Immature natural killer cell (primary cell): ENCODE measurements at regions not wholly inside any gene's neighbourhood (a gene's known extent, or its start where the extent isn't known, plus 50 kb on each side); places are given as distances from the start of the nearest gene placed in this dataset.
"Not testable (repeated sequence)": the region's sequence is repeated elsewhere in the genome, so short reads cannot be mapped to it uniquely, and the experiment has no call there.

ENCODE experiments used
- DNase-seq, 3 donors: peaks; one replicate each; pipeline ENCODE4 v3.0.0; 2022; ENCODE audit warnings: mixed read lengths in 1 of 3
- H3K27ac Mint-ChIP-seq, 6 donors: one replicate each; pipeline ENCODE4 v1.8.0; 2020; ENCODE audit warnings: mixed read lengths in 6 of 6, mild to moderate bottlenecking in 5 of 6, inconsistent platforms in 4 of 6, moderate library complexity in 3 of 6
- H3K27me3 Mint-ChIP-seq, 3 donors: one replicate each; pipeline ENCODE4 v1.8.0; 2020 to 2021; ENCODE audit warnings: low read depth in 3 of 3, mild to moderate bottlenecking in 3 of 3, mixed read lengths in 3 of 3, moderate library complexity in 3 of 3, inconsistent platforms in 1 of 3
- H3K36me3 Mint-ChIP-seq, 3 donors: one replicate each; pipeline ENCODE4 v1.8.0; 2020; ENCODE audit warnings: mixed read lengths in 3 of 3, inconsistent platforms in 2 of 3, mild to moderate bottlenecking in 2 of 3
- H3K4me1 Mint-ChIP-seq, 2 donors: one replicate each; pipeline ENCODE4 v1.8.0; 2020; ENCODE audit warnings: inconsistent platforms in 2 of 2, mild to moderate bottlenecking in 2 of 2, mixed read lengths in 2 of 2, moderate library complexity in 1 of 2
- H3K4me3 Mint-ChIP-seq, 5 donors: one replicate each; pipeline ENCODE4 v1.8.0; 2020; ENCODE audit warnings: mild to moderate bottlenecking in 5 of 5, mixed read lengths in 5 of 5, inconsistent platforms in 3 of 5, moderate library complexity in 3 of 5
- H3K9me3 Mint-ChIP-seq, 6 donors: one replicate each; pipeline ENCODE4 v1.8.0; 2020; ENCODE audit warnings: mild to moderate bottlenecking in 6 of 6, mixed read lengths in 6 of 6, inconsistent platforms in 4 of 6, moderate library complexity in 3 of 6

- H3K36me3 Mint-ChIP-seq = peaks cover 0 to 4% (median 3%) of the 10 kb centered on the region in 3 donors
- H3K4me1 Mint-ChIP-seq = no peaks in the 10 kb centered on the region
- no peaks in the 10 kb centered on the region for H3K27me3 Mint-ChIP-seq
- H3K9me3 Mint-ChIP-seq = peaks cover 11 to 40% (median 20%) of the 10 kb centered on the region in 6 donors
- H3K4me3 Mint-ChIP-seq = no peak overlapping the region
- no peak for DNase-seq
- no peak overlapping the region for H3K27ac Mint-ChIP-seq
Measured at GRCh38 chr3:175948041-175948440, 1088.9 kb downstream of the NAALADL2 start.

GRCh38 chr3:175941352-175941751, 1082.2 kb downstream of the NAALADL2 start:
- Mint-ChIP-seq H3K4me3 (no peak overlapping the region), H3K27me3 (no peaks in the 10 kb centered on the region), H3K9me3 (peaks cover 15 to 65% (median 31%) of the 10 kb centered on the region in 6 donors), H3K36me3 (peaks cover 0 to 12% (median under 1%) of the 10 kb centered on the region in 3 donors), H3K4me1 (no peaks in the 10 kb centered on the region), H3K27ac (no peak overlapping the region)
- DNase-seq = no peak

DNA sequence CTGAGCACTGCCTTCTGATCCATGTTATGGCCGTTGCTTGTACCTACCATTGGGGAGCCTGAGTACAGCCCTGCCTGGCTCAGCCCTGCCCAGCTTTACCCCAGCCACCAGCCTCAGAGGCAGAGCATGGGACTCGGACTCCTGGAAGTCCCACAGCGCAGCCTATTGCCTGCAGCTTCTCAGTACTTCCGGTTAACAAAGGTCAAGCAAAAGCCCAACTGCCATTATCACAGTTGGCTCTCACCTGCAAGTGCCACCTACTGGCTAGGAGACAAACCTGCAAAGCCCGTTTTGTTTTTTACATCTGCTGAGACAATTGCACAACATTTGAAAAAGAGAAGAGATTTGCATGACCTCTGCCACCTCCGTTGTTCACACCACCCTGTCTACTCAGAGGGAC, 1081.7 kb downstream of the NAALADL2 start:
- no peak for DNase-seq
- no peaks in the 10 kb centered on the region for H3K27me3 Mint-ChIP-seq
- H3K36me3 Mint-ChIP-seq = peaks cover 0 to 12% (median 0%) of the 10 kb centered on the region in 3 donors
- no peak overlapping the region for H3K27ac Mint-ChIP-seq
- peaks cover 15 to 63% (median 31%) of the 10 kb centered on the region in 6 donors for H3K9me3 Mint-ChIP-seq
- H3K4me1 Mint-ChIP-seq = no peaks in the 10 kb centered on the region
- H3K4me3 Mint-ChIP-seq = no peak overlapping the region

DNA sequence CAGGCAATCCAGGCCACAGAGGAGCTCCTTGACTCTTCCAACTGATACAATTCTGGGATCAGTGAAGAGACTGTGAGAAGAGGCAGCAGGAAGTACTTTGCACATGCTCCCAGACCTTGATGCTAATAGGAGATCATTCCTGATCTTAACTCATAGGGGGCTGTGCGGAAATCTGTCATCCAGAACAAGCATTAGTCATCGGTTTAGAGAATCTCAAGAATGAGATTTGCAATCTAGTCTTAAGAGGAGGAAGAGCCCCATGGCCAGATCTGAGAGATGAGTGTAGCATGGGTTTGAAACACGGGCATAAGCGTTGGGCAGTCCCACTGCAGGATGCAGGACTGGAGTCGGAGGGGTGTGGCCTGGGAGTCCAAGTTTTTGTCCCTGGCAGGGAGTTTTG, 1081.1 kb downstream of the NAALADL2 start:
- H3K27me3 Mint-ChIP-seq = no peaks in the 10 kb centered on the region
- peaks cover 15 to 63% (median 32%) of the 10 kb centered on the region in 6 donors for H3K9me3 Mint-ChIP-seq
- no peak for DNase-seq
- H3K36me3 Mint-ChIP-seq = peaks cover 0 to 12% (median 0%) of the 10 kb centered on the region in 3 donors
- H3K4me1 Mint-ChIP-seq = no peaks in the 10 kb centered on the region
- no peak overlapping the region for H3K27ac Mint-ChIP-seq
- H3K4me3 Mint-ChIP-seq = no peak overlapping the region

DNA sequence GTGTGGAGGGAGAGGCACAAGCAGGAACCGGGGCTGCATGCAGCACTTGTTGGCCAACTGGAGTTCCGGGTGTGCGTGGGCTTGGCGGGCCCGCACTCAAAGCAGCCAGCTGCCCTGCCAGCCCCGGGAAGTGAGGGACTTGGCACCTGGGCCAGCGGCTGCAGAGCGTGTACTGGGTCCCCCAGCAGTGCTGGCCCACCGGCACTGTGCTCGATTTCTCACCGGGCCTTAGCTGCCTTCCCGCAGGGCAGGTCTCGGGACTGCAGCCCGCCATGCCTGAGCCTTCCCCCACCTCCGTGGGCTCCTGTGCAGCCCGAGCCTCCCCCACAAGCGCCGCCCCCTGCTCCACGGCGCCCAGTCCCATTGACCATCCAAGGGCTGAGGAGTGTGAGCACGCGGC, 1078.2 kb downstream of the NAALADL2 start:
- H3K9me3 Mint-ChIP-seq = peaks cover 11 to 65% (median 31%) of the 10 kb centered on the region in 6 donors
- H3K4me1 Mint-ChIP-seq = not testable (repeated sequence)

DNA sequence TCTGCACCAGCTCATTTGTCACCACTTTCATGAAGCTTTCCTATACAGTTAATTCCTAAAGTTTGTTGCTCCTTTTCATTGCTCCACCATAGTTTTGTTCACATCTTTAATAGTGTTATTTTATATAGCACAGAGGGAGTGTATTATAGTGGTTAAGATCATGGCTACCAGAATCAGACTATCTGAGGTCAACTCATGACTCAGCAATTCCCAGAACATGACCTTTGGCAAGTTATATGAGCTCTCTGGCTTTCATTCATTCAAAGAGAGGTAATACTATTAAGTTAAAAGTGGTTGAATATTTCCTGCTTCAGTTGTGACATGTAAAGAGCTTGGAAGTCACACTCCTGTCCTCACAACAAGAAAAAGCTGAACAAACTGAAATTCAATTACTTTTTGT, 1073.5 kb downstream of the NAALADL2 start:
- Mint-ChIP-seq H3K27ac (no peak overlapping the region), H3K9me3 (peaks cover 3 to 50% (median 19%) of the 10 kb centered on the region in 6 donors), H3K36me3 (no peaks in the 10 kb centered on the region), H3K4me1 (no peaks in the 10 kb centered on the region), H3K4me3 (no peak overlapping the region), H3K27me3 (peaks cover 0 to 6% (median 0%) of the 10 kb centered on the region in 3 donors)
- no peak for DNase-seq

More for the DNA sequence above, 1078.2 kb downstream of the NAALADL2 start:
- not testable (repeated sequence) for DNase-seq, H3K27ac Mint-ChIP-seq, H3K4me3 Mint-ChIP-seq, H3K27me3 Mint-ChIP-seq, H3K36me3 Mint-ChIP-seq

- H3K4me3 Mint-ChIP-seq = no peak overlapping the region
- H3K27me3 Mint-ChIP-seq = no peaks in the 10 kb centered on the region
- H3K27ac Mint-ChIP-seq = no peak overlapping the region
- H3K9me3 Mint-ChIP-seq = peaks cover 7 to 38% (median 22%) of the 10 kb centered on the region in 6 donors
- H3K4me1 Mint-ChIP-seq = no peaks in the 10 kb centered on the region
- no peak for DNase-seq
- H3K36me3 Mint-ChIP-seq = peaks cover 0 to 6% (median 0%) of the 10 kb centered on the region in 3 donors
Measured at GRCh38 chr3:175919133-175919532, 1060.0 kb downstream of the NAALADL2 start.

GRCh38 chr3:175916191-175916934, 1057.2 kb downstream of the NAALADL2 start:
- Mint-ChIP-seq H3K9me3 (peaks cover 5 to 35% (median 17%) of the 10 kb centered on the region in 6 donors), H3K27ac (no peak overlapping the region), H3K36me3 (peaks cover 0 to 6% (median 0%) of the 10 kb centered on the region in 3 donors), H3K4me1 (no peaks in the 10 kb centered on the region), H3K4me3 (no peak overlapping the region), H3K27me3 (no peaks in the 10 kb centered on the region)
- DNase-seq = no peak

GRCh38 chr3:175914785-175915184, 1055.7 kb downstream of the NAALADL2 start:
- H3K9me3 Mint-ChIP-seq = peaks cover 3 to 30% (median 15%) of the 10 kb centered on the region in 6 donors
- no peak for DNase-seq
- peaks cover 0 to 6% (median 0%) of the 10 kb centered on the region in 3 donors for H3K36me3 Mint-ChIP-seq
- no peaks in the 10 kb centered on the region for H3K4me1 Mint-ChIP-seq
- H3K4me3 Mint-ChIP-seq = no peak overlapping the region
- no peaks in the 10 kb centered on the region for H3K27me3 Mint-ChIP-seq
- no peak overlapping the region for H3K27ac Mint-ChIP-seq

DNA sequence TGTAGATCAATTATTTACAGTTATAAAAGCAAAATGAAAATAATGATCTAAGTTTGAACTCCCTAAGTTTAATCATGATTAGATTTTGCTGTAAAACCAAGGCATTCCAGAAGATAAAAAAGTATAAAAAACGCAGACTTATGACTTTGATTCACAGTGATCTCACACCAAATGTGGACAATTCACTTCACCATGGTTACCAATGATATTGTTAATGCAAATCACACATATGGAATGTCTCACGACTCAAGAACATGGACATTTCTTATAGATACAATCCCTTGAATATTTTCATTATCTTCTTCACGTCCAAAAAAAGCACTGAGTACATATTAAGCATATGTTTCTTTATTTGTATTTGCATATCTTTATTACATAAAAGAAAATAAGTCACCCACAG, 1054.2 kb downstream of the NAALADL2 start:
- Mint-ChIP-seq H3K9me3 (peaks cover 3 to 26% (median 13%) of the 10 kb centered on the region in 6 donors), H3K27me3 (no peaks in the 10 kb centered on the region), H3K4me1 (no peaks in the 10 kb centered on the region), H3K4me3 (no peak overlapping the region), H3K27ac (no peak overlapping the region), H3K36me3 (peaks cover 0 to 2% (median 0%) of the 10 kb centered on the region in 3 donors)
- no peak for DNase-seq

DNA sequence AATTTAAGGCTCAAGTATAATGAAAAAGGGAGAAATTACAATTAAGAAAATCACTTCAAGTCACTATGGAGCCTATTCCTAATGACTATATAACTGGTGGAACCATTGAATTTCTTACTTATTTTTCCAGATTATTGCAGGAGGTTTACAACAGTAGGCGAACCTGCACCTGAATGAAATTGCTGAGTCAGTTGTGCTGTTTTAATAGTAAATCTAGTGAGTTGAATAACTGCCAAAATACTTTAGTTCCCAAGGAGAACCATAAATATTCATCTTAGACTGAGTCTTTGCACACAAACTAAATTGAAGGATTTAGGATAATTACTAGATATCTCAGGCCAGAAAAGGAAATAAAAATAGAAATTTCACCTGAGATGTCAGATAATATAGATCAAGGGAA, 1052.8 kb downstream of the NAALADL2 start:
- Mint-ChIP-seq H3K4me3 (no peak overlapping the region), H3K9me3 (peaks cover 4 to 26% (median 17%) of the 10 kb centered on the region in 6 donors), H3K4me1 (no peaks in the 10 kb centered on the region), H3K36me3 (no peaks in the 10 kb centered on the region), H3K27ac (no peak overlapping the region), H3K27me3 (no peaks in the 10 kb centered on the region)
- no peak for DNase-seq

GRCh38 chr3:175902226-175902625, 1043.1 kb downstream of the NAALADL2 start:
- Mint-ChIP-seq H3K27ac (no peak overlapping the region), H3K9me3 (peaks cover 16 to 29% (median 26%) of the 10 kb centered on the region in 6 donors)

DNA sequence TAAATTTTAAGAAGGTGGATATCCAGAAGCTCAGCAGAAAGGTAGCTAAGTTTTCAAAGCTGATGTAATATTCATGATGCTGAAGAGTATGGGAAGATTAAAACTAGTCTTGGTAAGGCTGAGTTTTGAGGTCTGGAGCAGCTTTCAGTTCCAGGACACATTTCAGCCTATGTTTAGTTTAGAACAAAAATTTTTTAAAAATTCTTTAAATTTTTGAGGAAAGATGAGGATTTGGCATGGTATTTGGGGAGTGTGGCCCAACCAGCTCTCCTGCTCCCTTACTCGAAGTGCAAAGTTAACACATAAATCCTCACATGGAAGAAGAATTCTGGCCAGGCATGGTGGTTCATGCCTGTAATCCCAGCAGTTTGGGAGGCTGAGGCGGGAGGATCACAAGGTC, 1039.1 kb downstream of the NAALADL2 start:
- Mint-ChIP-seq H3K27me3 (no peaks in the 10 kb centered on the region), H3K4me1 (no peaks in the 10 kb centered on the region), H3K36me3 (no peaks in the 10 kb centered on the region), H3K4me3 (no peak overlapping the region), H3K27ac (no peak overlapping the region), H3K9me3 (peaks cover 13 to 32% (median 18%) of the 10 kb centered on the region in 6 donors)
- DNase-seq = no peak

More at GRCh38 chr3:175902226-175902625, 1043.1 kb downstream of the NAALADL2 start:
- Mint-ChIP-seq H3K4me1 (no peaks in the 10 kb centered on the region), H3K36me3 (no peaks in the 10 kb centered on the region), H3K4me3 (no peak overlapping the region), H3K27me3 (no peaks in the 10 kb centered on the region)
- no peak for DNase-seq

GRCh38 chr3:175896655-175897054, 1037.5 kb downstream of the NAALADL2 start:
- Mint-ChIP-seq H3K36me3 (no peaks in the 10 kb centered on the region), H3K9me3 (peaks cover 11 to 29% (median 15%) of the 10 kb centered on the region in 6 donors), H3K4me1 (no peaks in the 10 kb centered on the region), H3K4me3 (no peak overlapping the region), H3K27me3 (no peaks in the 10 kb centered on the region), H3K27ac (no peak overlapping the region)
- DNase-seq = no peak
